ENCODE measurements at regions not wholly inside any gene's neighbourhood (a gene's known extent, or its start where the extent isn't known, plus 50 kb on each side); places are given as distances from the start of the nearest gene placed in this dataset.

GRCh38 chr20:47950124-47950912 lies 165.0 kb upstream of the SULF2 start:
- no peak for TF ChIP-seq CTCF (conservative IDR thresholded peaks at IDR 0.05; ENCODE audit: low read length)
- TF ChIP-seq EZH2phosphoT487 (IDR thresholded peaks at IDR 0.05; ENCODE audit: borderline replicate concordance), result no peak
- H3K9ac ChIP-seq (ENCODE audit: low read depth, low read length, poor library complexity, severe bottlenecking), result no peak overlapping the region
- H3K4me3 ChIP-seq (ENCODE audit: low read length, poor library complexity, severe bottlenecking), result no peak overlapping the region
- H3K79me2 ChIP-seq (ENCODE audit: insufficient read depth, low read length), result no peaks in the 10 kb centered on the region
- no peak overlapping the region for H3K4me2 ChIP-seq (ENCODE audit: low read depth, low read length, poor library complexity, severe bottlenecking)
- no peaks in the 10 kb centered on the region for H3F3A ChIP-seq (ENCODE audit: low read depth)
- H2AFZ ChIP-seq (ENCODE audit: low read length), result no peak overlapping the region
- no peaks in the 10 kb centered on the region for H3K9me2 ChIP-seq (replicated peaks; ENCODE audit: low read depth, low read length)
- no peaks in the 10 kb centered on the region; the same call in 1 of the 2 replicates for H3K9me3 ChIP-seq (ENCODE audit: insufficient read depth, low read depth, low read length)
- no peaks in the 10 kb centered on the region for H3K36me3 ChIP-seq (ENCODE audit: insufficient read depth, low read length)
- H3K27me3 ChIP-seq (ENCODE audit: insufficient read depth, low read length, poor library complexity, severe bottlenecking), result no peaks in the 10 kb centered on the region
- H3K4me1 ChIP-seq (ENCODE audit: insufficient read depth, low read length, poor library complexity, severe bottlenecking), result no peaks in the 10 kb centered on the region
- no peaks in the 10 kb centered on the region for H4K20me1 ChIP-seq (ENCODE audit: insufficient read depth, low read length, poor library complexity, severe bottlenecking)

- Histone ChIP-seq H3K4me3 (ENCODE audit: low read length, poor library complexity, severe bottlenecking) (no peak overlapping the region), H3K4me1 (ENCODE audit: insufficient read depth, low read length, poor library complexity, severe bottlenecking) (no peaks in the 10 kb centered on the region), H3K4me2 (ENCODE audit: low read depth, low read length, poor library complexity, severe bottlenecking) (no peak overlapping the region), H3F3A (ENCODE audit: low read depth) (no peaks in the 10 kb centered on the region), H3K9me3 (ENCODE audit: insufficient read depth, low read depth, low read length) (no peaks in the 10 kb centered on the region), H4K20me1 (ENCODE audit: insufficient read depth, low read length, poor library complexity, severe bottlenecking) (no peaks in the 10 kb centered on the region), H3K27me3 (ENCODE audit: insufficient read depth, low read length, poor library complexity, severe bottlenecking) (no peaks in the 10 kb centered on the region), H2AFZ (ENCODE audit: low read length) (no peak overlapping the region), H3K9ac (ENCODE audit: low read depth, low read length, poor library complexity, severe bottlenecking) (no peak overlapping the region), H3K36me3 (ENCODE audit: insufficient read depth, low read length) (no peaks in the 10 kb centered on the region), H3K9me2 (replicated peaks; ENCODE audit: low read depth, low read length) (no peaks in the 10 kb centered on the region), H3K79me2 (ENCODE audit: insufficient read depth, low read length) (no peaks in the 10 kb centered on the region)
- no peak for TF ChIP-seq CTCF (conservative IDR thresholded peaks at IDR 0.05; ENCODE audit: low read length)
- no peak for TF ChIP-seq EZH2phosphoT487 (IDR thresholded peaks at IDR 0.05; ENCODE audit: borderline replicate concordance)
Measured at GRCh38 chr20:47949230-47949629, 163.9 kb upstream of the SULF2 start.

GRCh38 chr20:47944682-47945081 lies 159.4 kb upstream of the SULF2 start:
- no peaks in the 10 kb centered on the region for H4K20me1 ChIP-seq (ENCODE audit: insufficient read depth, low read length, poor library complexity, severe bottlenecking)
- H3K36me3 ChIP-seq (ENCODE audit: insufficient read depth, low read length), result no peaks in the 10 kb centered on the region
- TF ChIP-seq CTCF (conservative IDR thresholded peaks at IDR 0.05; ENCODE audit: low read length), result no peak
- no peak for TF ChIP-seq EZH2phosphoT487 (IDR thresholded peaks at IDR 0.05; ENCODE audit: borderline replicate concordance)
- H3K4me1 ChIP-seq (ENCODE audit: insufficient read depth, low read length, poor library complexity, severe bottlenecking), result no peaks in the 10 kb centered on the region
- H3K9ac ChIP-seq (ENCODE audit: low read depth, low read length, poor library complexity, severe bottlenecking), result no peak overlapping the region
- H3K27me3 ChIP-seq (ENCODE audit: insufficient read depth, low read length, poor library complexity, severe bottlenecking), result no peaks in the 10 kb centered on the region
- H3K4me2 ChIP-seq (ENCODE audit: low read depth, low read length, poor library complexity, severe bottlenecking), result no peak overlapping the region
- H3K9me2 ChIP-seq (replicated peaks; ENCODE audit: low read depth, low read length), result no peaks in the 10 kb centered on the region
- H3K79me2 ChIP-seq (ENCODE audit: insufficient read depth, low read length), result no peaks in the 10 kb centered on the region
- H3K9me3 ChIP-seq (ENCODE audit: insufficient read depth, low read depth, low read length), result no peaks in the 10 kb centered on the region
- no peak overlapping the region for H3K4me3 ChIP-seq (ENCODE audit: low read length, poor library complexity, severe bottlenecking)
- H3F3A ChIP-seq (ENCODE audit: low read depth), result no peaks in the 10 kb centered on the region
- no peak overlapping the region for H2AFZ ChIP-seq (ENCODE audit: low read length)
